Ovary (tissue), 7 donors: ENCODE measurements at regions not wholly inside any gene's neighbourhood (a gene's known extent, or its start where the extent isn't known, plus 50 kb on each side); places are given as distances from the start of the nearest gene placed in this dataset.
A peak's percentile ranks its signal among the peaks of the same experiment; 100 is the strongest.

Source experiments
- DNase-seq, 5 donors: peaks; one replicate each; pipeline ENCODE4 v3.0.0-alpha.2; 2019 to 2020
- H3K27ac ChIP-seq, 2 donors: fragments of 200-600 bp; one replicate each; pipeline versions ENCODE4 v1.5.1 to v1.8.0; 2019 to 2022
- H3K27me3 ChIP-seq: fragments of 200-600 bp; one replicate; pipeline ENCODE4 v1.8.0; 2022
- H3K36me3 ChIP-seq: fragments of 200-600 bp; sonication (generic); one replicate; pipeline ENCODE4 v1.5.1; 2019
- H3K4me1 ChIP-seq: one replicate; pipeline ENCODE4 v1.8.1; 2013; ENCODE audit warnings: mild to moderate bottlenecking, moderate library complexity; ENCODE audit not compliant: insufficient read depth
- H3K4me3 ChIP-seq: fragments of 200-600 bp; sonication (generic); one replicate; pipeline ENCODE4 v1.5.1; 2017
- H3K9me3 ChIP-seq, 2 donors: fragments of 200-600 bp in 1 of 2; sonication (generic) in 1 of 2; one replicate each; pipeline versions ENCODE4 v1.5.1 to v1.8.1; 2013 to 2019; ENCODE audit warnings: mild to moderate bottlenecking in 1 of 2, moderate library complexity in 1 of 2
- CTCF ChIP-seq, 3 donors: fragments of 450-650 bp in 2 of 3; fragments of 200-600 bp in 1 of 3; IDR thresholded peaks; one replicate each; pipeline versions ENCODE4 v1.5.1 to v1.8.0; 2016 to 2022; ENCODE audit warnings: antibody characterized with exemption in 3 of 3, mild to moderate bottlenecking in 1 of 3
- EP300 ChIP-seq: sonication (generic); formaldehyde crosslinking; IDR thresholded peaks from one replicate; pipeline ENCODE4 v1.6.1; 2017; ENCODE audit warnings: antibody characterized with exemption
- POLR2A ChIP-seq: fragments of 450-650 bp; IDR thresholded peaks from one replicate; pipeline ENCODE4 v1.6.1; 2017; ENCODE audit warnings: antibody characterized with exemption, mild to moderate bottlenecking, moderate library complexity
- WGBS, 3 donors: extraction: QIAGEN DNeasy Blood & Tissue Kit in 1 of 3; methylation state at CpG; one replicate each; pipeline versions ENCODE4 v1.1.5 to v1.1.7; 2013 to 2017; 5-methylcytosine and 5-hydroxymethylcytosine counted together
- intact Hi-C, 4 donors: fragments of 100-400 bp; cut with DNase I; formaldehyde crosslinking; loops; one replicate each; pipeline versions ENCODE4 v1.11.0 to v1.15.1; 2022 to 2023
- donor health status: DM: no; HTN: no; CAD: no; lungs with moderate emphysema.
- donor health status: DM: no; HTN: no; CAD: no.
- donor health status: Bipolar disorder and iron deficiency.
- donor health status: DM: no; HTN: no; CAD: no.
- donor health status: DM: yes; HTN: yes; CAD: no.

GRCh38 chr4:183789657-183790056, 115.5 kb upstream of the STOX2 start:
- TF ChIP-seq POLR2A (no peak), CTCF (IDR thresholded peaks at IDR 0.05) (no peak), EP300 (no peak)
- WGBS, 3 donors = 85 to 90% (median 89%) methylated on average over 3 of the region's 3 CpGs
- intact Hi-C loops = no loop called here

GRCh38 chr4:183790661-183791060, 114.4 kb upstream of the STOX2 start:
- intact Hi-C loops = no loop called here
- TF ChIP-seq EP300 (no peak), CTCF (IDR thresholded peaks at IDR 0.05) (no peak), POLR2A (no peak)
- Histone ChIP-seq H3K27ac (no peak overlapping the region), H3K36me3 (no peaks in the 10 kb centered on the region), H3K4me1 (no peaks in the 10 kb centered on the region), H3K9me3 (peaks cover 0 to 6% of the 10 kb centered on the region in 2 donors), H3K27me3 (no peaks in the 10 kb centered on the region), H3K4me3 (no peak overlapping the region)
- DNase-seq = no peak
- 79 to 81% (median 80%) methylated on average over 4 of the region's 4 CpGs for WGBS, 3 donors

More at GRCh38 chr4:183789657-183790056, 115.5 kb upstream of the STOX2 start:
- Histone ChIP-seq H3K4me1 (no peaks in the 10 kb centered on the region), H3K27ac (no peak overlapping the region), H3K4me3 (no peak overlapping the region), H3K27me3 (no peaks in the 10 kb centered on the region), H3K36me3 (no peaks in the 10 kb centered on the region), H3K9me3 (peaks cover 0 to 4% of the 10 kb centered on the region in 2 donors)
- DNase-seq = no peak

GRCh38 chr4:183797011-183797444, 108.1 kb upstream of the STOX2 start:
- peak in 1 of 5 donors; percentile 28 for DNase-seq
- H3K9me3 ChIP-seq = peaks cover 0 to 6% of the 10 kb centered on the region in 2 donors
- TF ChIP-seq CTCF (IDR thresholded peaks at IDR 0.05) (no peak), EP300 (no peak), POLR2A (no peak)
- no peaks in the 10 kb centered on the region for H3K27me3 ChIP-seq
- H3K4me1 ChIP-seq = peaks cover 6% of the 10 kb centered on the region
- H3K4me3 ChIP-seq = peak overlapping the region; percentile 15
- WGBS, 3 donors = 4 to 7% (median 4%) methylated on average over 26 to 39 of the region's 39 CpGs
- H3K27ac ChIP-seq = no peak overlapping the region
- intact Hi-C loops = no loop called here
- H3K36me3 ChIP-seq = no peaks in the 10 kb centered on the region

GRCh38 chr4:183797445-183798300, 107.4 kb upstream of the STOX2 start:
- H3K36me3 ChIP-seq = no peaks in the 10 kb centered on the region
- 1% methylated on average over 79 to 105 of the region's 105 CpGs for WGBS, 3 donors
- peaks cover 0 to 6% of the 10 kb centered on the region in 2 donors for H3K9me3 ChIP-seq
- H3K27me3 ChIP-seq = no peaks in the 10 kb centered on the region
- peaks cover 6% of the 10 kb centered on the region for H3K4me1 ChIP-seq
- intact Hi-C loops = no loop called here
- no peak overlapping the region for H3K27ac ChIP-seq
- TF ChIP-seq POLR2A (no peak), CTCF (IDR thresholded peaks at IDR 0.05) (no peak), EP300 (no peak)
- DNase-seq = peak in 2 of 5 donors; percentile 29 to 56
- H3K4me3 ChIP-seq = peak overlapping the region; percentile 15
